ENCODE measurements at regions not wholly inside any gene's neighbourhood (a gene's known extent, or its start where the extent isn't known, plus 50 kb on each side); places are given as distances from the start of the nearest gene placed in this dataset.

DNA sequence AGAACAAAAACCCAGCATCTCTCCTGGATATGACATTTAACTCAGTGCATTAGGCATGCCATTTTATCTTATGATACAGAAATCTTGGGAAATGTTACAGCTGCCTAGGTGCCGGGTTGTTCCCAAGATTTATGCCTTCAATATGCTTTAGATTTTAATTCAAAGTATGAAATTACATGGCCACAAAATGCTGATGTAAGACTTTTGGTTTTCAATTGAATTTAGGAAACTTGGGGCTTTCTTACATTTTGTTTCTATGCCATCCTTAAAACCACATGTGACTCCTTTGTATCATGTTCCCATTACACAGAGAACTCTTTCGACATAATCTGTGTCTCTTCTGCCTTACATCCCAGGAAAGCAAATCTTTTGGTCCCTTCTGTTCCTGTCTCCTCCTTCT lies 83.9 kb downstream of the CCNA1 start:
- ChIA-PET POLR2A (ENCODE audit: unreplicated experiment) (no interaction called here), CTCF (no interaction called here)
- H3K4me2 ChIP-seq, result no peak overlapping the region
- no peaks in the 10 kb centered on the region for H4K20me1 ChIP-seq (ENCODE audit: insufficient read depth)
- H3K4me3 ChIP-seq, result no peak overlapping the region
- H3K9me2 ChIP-seq (ENCODE audit: insufficient read depth), result no peaks in the 10 kb centered on the region; the same call in 1 of the 2 replicates
- no peak for DNase-seq
- no peaks in the 10 kb centered on the region for H3K27me3 ChIP-seq (ENCODE audit: insufficient read depth, low read depth)
- intact Hi-C loops (cut with micrococcal nuclease; ENCODE audit: unreplicated experiment), result no loop called here
- no TSS peak for BruUV-seq (replicated peaks)
- TF ChIP-seq EZH2 (IDR thresholded peaks at IDR 0.05; ENCODE audit: low read depth), result no peak
- TF ChIP-seq, protein P1, sequence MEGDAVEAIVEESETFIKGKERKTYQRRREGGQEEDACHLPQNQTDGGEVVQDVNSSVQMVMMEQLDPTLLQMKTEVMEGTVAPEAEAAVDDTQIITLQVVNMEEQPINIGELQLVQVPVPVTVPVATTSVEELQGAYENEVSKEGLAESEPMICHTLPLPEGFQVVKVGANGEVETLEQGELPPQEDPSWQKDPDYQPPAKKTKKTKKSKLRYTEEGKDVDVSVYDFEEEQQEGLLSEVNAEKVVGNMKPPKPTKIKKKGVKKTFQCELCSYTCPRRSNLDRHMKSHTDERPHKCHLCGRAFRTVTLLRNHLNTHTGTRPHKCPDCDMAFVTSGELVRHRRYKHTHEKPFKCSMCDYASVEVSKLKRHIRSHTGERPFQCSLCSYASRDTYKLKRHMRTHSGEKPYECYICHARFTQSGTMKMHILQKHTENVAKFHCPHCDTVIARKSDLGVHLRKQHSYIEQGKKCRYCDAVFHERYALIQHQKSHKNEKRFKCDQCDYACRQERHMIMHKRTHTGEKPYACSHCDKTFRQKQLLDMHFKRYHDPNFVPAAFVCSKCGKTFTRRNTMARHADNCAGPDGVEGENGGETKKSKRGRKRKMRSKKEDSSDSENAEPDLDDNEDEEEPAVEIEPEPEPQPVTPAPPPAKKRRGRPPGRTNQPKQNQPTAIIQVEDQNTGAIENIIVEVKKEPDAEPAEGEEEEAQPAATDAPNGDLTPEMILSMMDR (conservative IDR thresholded peaks at IDR 0.05), result no peak
- H3K9me3 ChIP-seq (ENCODE audit: insufficient read depth, low read depth), result no peaks in the 10 kb centered on the region
- H2AFZ ChIP-seq, result no peak overlapping the region
- no peaks in the 10 kb centered on the region for H3F3A ChIP-seq (ENCODE audit: insufficient read depth, low read depth)
- H3K79me2 ChIP-seq (ENCODE audit: low read depth), result no peaks in the 10 kb centered on the region
- H3K36me3 ChIP-seq (ENCODE audit: low read depth), result no peaks in the 10 kb centered on the region
- H3K27ac ChIP-seq, result no peak overlapping the region
- H3K4me1 ChIP-seq (replicated peaks; ENCODE audit: insufficient read depth), result no peaks in the 10 kb centered on the region

DNA sequence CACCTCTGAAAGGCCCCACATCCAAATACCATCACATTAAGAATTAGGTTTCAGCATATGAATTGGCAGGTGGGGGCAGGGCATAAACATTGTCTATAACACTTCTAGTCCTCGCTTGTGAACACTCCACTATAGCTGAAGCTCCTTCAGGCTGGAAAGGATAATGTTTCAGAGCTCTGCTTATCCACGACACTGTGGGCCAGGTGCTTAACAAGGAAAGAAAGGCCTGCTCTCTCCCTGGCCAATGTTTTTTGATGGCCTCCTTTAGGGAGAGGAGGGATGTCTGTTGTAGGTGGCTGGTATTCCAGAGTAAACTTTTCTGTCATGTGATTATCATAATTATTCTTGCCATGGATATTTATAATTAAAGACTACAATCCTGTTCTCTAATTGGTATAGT lies 86.4 kb downstream of the CCNA1 start:
- ChIA-PET POLR2A (ENCODE audit: unreplicated experiment) (no interaction called here), CTCF (no interaction called here)
- no peak for DNase-seq
- BruUV-seq (replicated peaks), result no TSS peak
- Histone ChIP-seq H3K9me2 (ENCODE audit: insufficient read depth) (no peaks in the 10 kb centered on the region; the same call in 1 of the 2 replicates), H3K4me1 (replicated peaks; ENCODE audit: insufficient read depth) (no peaks in the 10 kb centered on the region), H3K27me3 (ENCODE audit: insufficient read depth, low read depth) (no peaks in the 10 kb centered on the region), H4K20me1 (ENCODE audit: insufficient read depth) (no peaks in the 10 kb centered on the region), H3K79me2 (ENCODE audit: low read depth) (no peaks in the 10 kb centered on the region), H3F3A (ENCODE audit: insufficient read depth, low read depth) (no peaks in the 10 kb centered on the region), H3K4me3 (no peak overlapping the region), H3K36me3 (ENCODE audit: low read depth) (no peaks in the 10 kb centered on the region), H3K4me2 (no peak overlapping the region), H3K27ac (no peak overlapping the region), H2AFZ (no peak overlapping the region), H3K9me3 (ENCODE audit: insufficient read depth, low read depth) (no peaks in the 10 kb centered on the region)
- intact Hi-C loops (cut with micrococcal nuclease; ENCODE audit: unreplicated experiment), result no loop called here
- TF ChIP-seq, protein P1 (conservative IDR thresholded peaks at IDR 0.05), result no peak
- TF ChIP-seq EZH2 (IDR thresholded peaks at IDR 0.05; ENCODE audit: low read depth), result no peak

DNA sequence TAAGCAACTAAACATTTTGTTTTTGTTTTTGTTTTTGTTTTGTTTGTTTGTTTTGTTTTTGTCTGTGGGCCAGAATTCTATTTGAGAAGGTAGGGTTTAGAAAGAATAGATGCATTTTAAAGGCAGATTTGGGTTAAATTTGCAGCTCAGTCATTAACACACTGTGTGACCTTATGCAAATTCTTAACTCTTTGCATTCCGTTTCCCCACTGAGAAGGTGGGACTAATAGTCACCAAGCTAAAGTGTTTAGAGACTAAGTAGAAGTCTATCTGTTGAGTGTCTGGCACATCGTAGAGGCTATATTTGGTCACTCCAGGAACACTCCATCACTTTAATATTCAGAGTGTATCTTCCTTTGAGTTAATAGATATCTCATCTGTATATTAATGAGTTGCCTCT lies 87.1 kb downstream of the CCNA1 start:
- POLR2A ChIA-PET (ENCODE audit: unreplicated experiment), result no interaction called here

More for the DNA sequence above, 87.1 kb downstream of the CCNA1 start:
- Histone ChIP-seq H3K27me3 (ENCODE audit: insufficient read depth, low read depth) (no peaks in the 10 kb centered on the region), H3F3A (ENCODE audit: insufficient read depth, low read depth) (no peaks in the 10 kb centered on the region), H3K9me3 (ENCODE audit: insufficient read depth, low read depth) (no peaks in the 10 kb centered on the region), H3K79me2 (ENCODE audit: low read depth) (no peaks in the 10 kb centered on the region), H3K4me1 (replicated peaks; ENCODE audit: insufficient read depth) (no peaks in the 10 kb centered on the region), H4K20me1 (ENCODE audit: insufficient read depth) (no peaks in the 10 kb centered on the region), H3K36me3 (ENCODE audit: low read depth) (no peaks in the 10 kb centered on the region), H3K4me2 (no peak overlapping the region), H2AFZ (no peak overlapping the region), H3K4me3 (no peak overlapping the region), H3K9me2 (ENCODE audit: insufficient read depth) (peaks cover 1% of the 10 kb centered on the region; the same call in 1 of the 2 replicates), H3K27ac (no peak overlapping the region)
- no peak for TF ChIP-seq EZH2 (IDR thresholded peaks at IDR 0.05; ENCODE audit: low read depth)
- TF ChIP-seq, protein P1 (conservative IDR thresholded peaks at IDR 0.05), result no peak
- DNase-seq, result no peak
- CTCF ChIA-PET, result no interaction called here
- BruUV-seq (replicated peaks), result no TSS peak
- intact Hi-C loops (cut with micrococcal nuclease; ENCODE audit: unreplicated experiment), result no loop called here

Data from PC-9 (cell line).